CD4-positive, CD25-positive, alpha-beta regulatory T cell (primary cell): ENCODE measurements at regions not wholly inside any gene's neighbourhood (a gene's known extent, or its start where the extent isn't known, plus 50 kb on each side); places are given as distances from the start of the nearest gene placed in this dataset.

ENCODE experiments used
- ATAC-seq, 2 donors: fragments of 150-1000 bp; cut with Tn5 transposase; one replicate each; pipeline ENCODE4 v1.10.0; 2021; ENCODE audit warnings: low read depth in 2 of 2, moderate number of reproducible peaks in 2 of 2, moderate library complexity in 1 of 2
- DNase-seq, 3 donors: peaks; one replicate each; pipeline versions ENCODE4 v3.0.0 to v3.0.0-alpha.2; 2012 to 2022; ENCODE audit warnings: mixed read lengths in 1 of 3
- H3K27ac ChIP-seq: one replicate; pipeline ENCODE4 v1.7.0; 2013; ENCODE audit warnings: mild to moderate bottlenecking, low read length; ENCODE audit not compliant: insufficient read depth, poor library complexity, severe bottlenecking
- H3K27me3 ChIP-seq: one replicate; pipeline ENCODE4 v1.7.0; 2013; ENCODE audit warnings: low read length; ENCODE audit not compliant: control insufficient read depth, insufficient read depth
- H3K36me3 ChIP-seq: one replicate; pipeline ENCODE4 v1.7.0; 2013; ENCODE audit warnings: mild to moderate bottlenecking, low read length, moderate library complexity; ENCODE audit not compliant: control insufficient read depth, insufficient read depth
- H3K4me1 ChIP-seq: 2 replicates; pipeline ENCODE4 v1.7.0; 2013; ENCODE audit warnings: mild to moderate bottlenecking, low read length; ENCODE audit not compliant: insufficient read depth, control insufficient read depth, poor library complexity, severe bottlenecking
- H3K4me3 ChIP-seq: one replicate; pipeline ENCODE4 v1.7.0; 2013; ENCODE audit warnings: low read depth, mild to moderate bottlenecking, low read length, moderate library complexity
- H3K9me3 ChIP-seq, 2 experiments: 1 replicate in 1 of 2; 2 replicates in 1 of 2; pipeline ENCODE4 v1.7.0; 2013; ENCODE audit warnings: low read length in 2 of 2, mild to moderate bottlenecking in 1 of 2, moderate library complexity in 1 of 2; ENCODE audit not compliant: control insufficient read depth in 2 of 2
- H3K27ac Mint-ChIP-seq, 3 donors: one replicate each; pipeline ENCODE4 v1.8.0; 2020 to 2022; ENCODE audit warnings: mild to moderate bottlenecking in 3 of 3, mixed read lengths in 3 of 3, moderate library complexity in 2 of 3
- H3K27me3 Mint-ChIP-seq: one replicate; pipeline ENCODE4 v1.8.0; 2022; ENCODE audit warnings: mild to moderate bottlenecking, mixed read lengths
- H3K36me3 Mint-ChIP-seq: one replicate; pipeline ENCODE4 v1.8.0; 2020; ENCODE audit warnings: mixed read lengths
- H3K4me1 Mint-ChIP-seq, 4 donors: one replicate each; pipeline ENCODE4 v1.8.0; 2020 to 2022; ENCODE audit warnings: mixed read lengths in 4 of 4, mild to moderate bottlenecking in 1 of 4
- H3K4me3 Mint-ChIP-seq, 4 donors: one replicate each; pipeline ENCODE4 v1.8.0; 2020 to 2022; ENCODE audit warnings: mild to moderate bottlenecking in 4 of 4, mixed read lengths in 4 of 4, moderate library complexity in 3 of 4
- H3K9me3 Mint-ChIP-seq, 7 donors: one replicate each; pipeline ENCODE4 v1.8.0; 2020 to 2022; ENCODE audit warnings: mixed read lengths in 7 of 7, mild to moderate bottlenecking in 3 of 7, moderate library complexity in 2 of 7

GRCh38 chr7:108711611-108712010 is 141.9 kb downstream of the DNAJB9 start:
- Histone ChIP-seq H3K4me1 (no peaks in the 10 kb centered on the region), H3K27ac (no peak overlapping the region), H3K27me3 (no peaks in the 10 kb centered on the region), H3K4me3 (no peak overlapping the region), H3K36me3 (no peaks in the 10 kb centered on the region), H3K9me3 (no peaks in the 10 kb centered on the region)
- DNase-seq (no peak), ATAC-seq (no peak)
- H3K36me3 Mint-ChIP-seq = no peaks in the 10 kb centered on the region
- no peak overlapping the region for H3K27ac Mint-ChIP-seq
- no peaks in the 10 kb centered on the region for H3K4me1 Mint-ChIP-seq
- H3K27me3 Mint-ChIP-seq = peaks cover 4% of the 10 kb centered on the region
- H3K4me3 Mint-ChIP-seq = no peak overlapping the region
- peaks cover 0 to 7% (median 4%) of the 10 kb centered on the region in 7 donors for H3K9me3 Mint-ChIP-seq

- Histone ChIP-seq H3K27me3 (no peaks in the 10 kb centered on the region), H3K4me3 (no peak overlapping the region), H3K27ac (no peak overlapping the region), H3K4me1 (no peaks in the 10 kb centered on the region), H3K36me3 (no peaks in the 10 kb centered on the region), H3K9me3 (no peaks in the 10 kb centered on the region)
- H3K27me3 Mint-ChIP-seq = peaks cover 4% of the 10 kb centered on the region
- peaks cover 0 to 7% (median 2%) of the 10 kb centered on the region in 7 donors for H3K9me3 Mint-ChIP-seq
- no peak for ATAC-seq
- H3K36me3 Mint-ChIP-seq = no peaks in the 10 kb centered on the region
- no peak overlapping the region for H3K27ac Mint-ChIP-seq
- H3K4me1 Mint-ChIP-seq = no peaks in the 10 kb centered on the region
- DNase-seq = no peak
- no peak overlapping the region for H3K4me3 Mint-ChIP-seq
Observed at GRCh38 chr7:108716783-108717182, 147.1 kb downstream of the DNAJB9 start.

DNA sequence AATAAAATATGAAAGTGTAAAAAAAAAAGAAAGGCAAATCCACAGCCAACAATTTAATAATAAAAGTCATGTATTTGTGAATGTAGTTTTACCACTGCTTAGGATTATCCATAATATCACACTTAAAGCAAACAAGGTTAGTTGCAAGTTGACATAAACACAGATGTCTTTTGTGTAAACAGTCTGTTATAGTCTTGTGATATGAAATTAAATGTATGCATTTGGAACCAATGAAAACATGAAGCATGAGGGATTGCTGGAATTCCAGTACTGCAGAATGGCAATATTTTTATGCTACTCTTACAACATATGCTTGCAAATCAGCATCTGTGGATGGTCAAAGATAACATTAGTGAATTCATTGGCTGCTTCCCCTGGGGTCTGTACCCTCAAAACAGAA is 148.1 kb downstream of the DNAJB9 start:
- Mint-ChIP-seq H3K4me1 (no peaks in the 10 kb centered on the region), H3K27me3 (peaks cover 4% of the 10 kb centered on the region), H3K27ac (no peak overlapping the region), H3K36me3 (no peaks in the 10 kb centered on the region), H3K9me3 (peaks cover 0 to 7% (median 2%) of the 10 kb centered on the region in 7 donors), H3K4me3 (no peak overlapping the region)
- H3K27ac ChIP-seq = no peak overlapping the region
- DNase-seq (no peak), ATAC-seq (no peak)
- no peaks in the 10 kb centered on the region for H3K36me3 ChIP-seq
- no peaks in the 10 kb centered on the region for H3K4me1 ChIP-seq
- H3K27me3 ChIP-seq = no peaks in the 10 kb centered on the region
- no peaks in the 10 kb centered on the region for H3K9me3 ChIP-seq
- H3K4me3 ChIP-seq = no peak overlapping the region

- Mint-ChIP-seq H3K36me3 (no peaks in the 10 kb centered on the region), H3K9me3 (peaks cover 0 to 7% (median 0%) of the 10 kb centered on the region in 7 donors), H3K27me3 (no peaks in the 10 kb centered on the region), H3K4me1 (no peaks in the 10 kb centered on the region), H3K27ac (no peak overlapping the region), H3K4me3 (no peak overlapping the region)
- Histone ChIP-seq H3K36me3 (no peaks in the 10 kb centered on the region), H3K9me3 (no peaks in the 10 kb centered on the region), H3K4me3 (no peak overlapping the region), H3K27ac (no peak overlapping the region), H3K4me1 (no peaks in the 10 kb centered on the region), H3K27me3 (no peaks in the 10 kb centered on the region)
- DNase-seq (no peak), ATAC-seq (no peak)
Observed at GRCh38 chr7:108719631-108720030, 150.0 kb downstream of the DNAJB9 start.

DNA sequence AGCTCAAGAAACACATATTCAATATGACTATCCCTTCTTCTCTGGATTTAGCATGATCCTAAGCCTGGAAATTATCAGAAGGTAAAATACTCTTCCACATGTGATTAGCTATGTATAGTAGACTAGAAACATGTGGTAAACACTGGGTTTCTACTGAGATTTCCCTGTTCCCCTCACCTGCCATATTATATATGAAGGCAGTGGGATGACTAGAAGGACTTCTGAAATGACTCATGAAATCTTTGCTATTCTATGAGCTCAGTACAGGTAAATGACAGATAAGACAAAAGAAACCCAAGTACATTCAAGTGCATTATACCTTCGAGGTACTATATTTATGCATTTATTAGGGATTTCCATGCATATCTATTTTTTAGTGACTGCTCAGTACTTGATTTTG is 152.9 kb downstream of the DNAJB9 start:
- no peak for ATAC-seq
- Mint-ChIP-seq H3K9me3 (peaks cover 0 to 5% (median 0%) of the 10 kb centered on the region in 7 donors), H3K27me3 (no peaks in the 10 kb centered on the region), H3K4me3 (no peak overlapping the region), H3K36me3 (no peaks in the 10 kb centered on the region), H3K4me1 (no peaks in the 10 kb centered on the region), H3K27ac (no peak overlapping the region)
- no peak for DNase-seq
- Histone ChIP-seq H3K36me3 (no peaks in the 10 kb centered on the region), H3K27me3 (no peaks in the 10 kb centered on the region), H3K9me3 (no peaks in the 10 kb centered on the region), H3K4me1 (no peaks in the 10 kb centered on the region), H3K4me3 (no peak overlapping the region), H3K27ac (no peak overlapping the region)

- no peaks in the 10 kb centered on the region for H3K4me1 ChIP-seq
Observed at GRCh38 chr7:108723381-108723814, 153.7 kb downstream of the DNAJB9 start.

DNA sequence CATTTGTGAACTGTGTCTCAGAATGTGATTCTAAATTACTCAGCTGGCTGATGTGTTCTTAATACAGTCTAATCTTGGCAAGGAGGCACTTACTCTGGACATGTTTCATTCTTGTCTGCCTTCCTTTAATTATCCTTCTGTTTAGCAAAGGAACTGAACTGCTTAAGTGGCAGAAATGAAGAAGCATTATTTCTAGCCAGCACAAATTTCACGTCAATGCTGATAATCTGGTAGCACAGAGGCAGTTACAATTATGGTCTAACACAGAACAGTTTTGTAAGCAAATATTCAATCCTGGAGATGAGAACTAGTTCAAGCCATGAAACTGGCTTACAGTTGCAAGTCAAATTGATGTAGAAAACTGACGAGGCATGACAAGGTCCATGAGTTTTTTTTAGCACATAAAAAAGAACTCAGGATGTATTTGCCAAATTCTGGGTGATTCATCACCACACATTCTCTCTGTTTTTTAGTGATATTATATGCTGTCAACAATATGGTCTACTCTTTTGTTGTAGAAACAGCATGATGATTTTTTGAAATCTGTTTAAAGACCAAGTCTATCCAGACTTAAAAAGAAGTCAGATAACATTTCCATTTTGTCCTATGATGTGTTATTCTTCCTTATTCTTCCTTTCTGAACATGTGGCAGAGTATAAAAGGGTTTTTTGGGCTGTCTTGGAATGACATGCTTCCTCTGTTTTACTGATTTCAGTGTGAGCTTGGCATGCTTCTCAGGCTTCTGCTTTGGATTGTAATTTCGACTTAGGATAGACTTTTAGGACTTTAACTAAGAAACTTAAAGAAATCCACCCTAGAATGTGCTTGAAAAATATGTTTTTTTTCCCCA is 154.8 kb downstream of the DNAJB9 start:
- Histone ChIP-seq H3K4me1 (no peaks in the 10 kb centered on the region), H3K27ac (no peak overlapping the region), H3K4me3 (no peak overlapping the region), H3K36me3 (no peaks in the 10 kb centered on the region), H3K9me3 (no peaks in the 10 kb centered on the region), H3K27me3 (no peaks in the 10 kb centered on the region)
- no peak for ATAC-seq
- Mint-ChIP-seq H3K27ac (no peak overlapping the region), H3K4me3 (no peak overlapping the region), H3K36me3 (no peaks in the 10 kb centered on the region), H3K27me3 (no peaks in the 10 kb centered on the region), H3K4me1 (no peaks in the 10 kb centered on the region), H3K9me3 (peaks cover 0 to 5% (median 0%) of the 10 kb centered on the region in 7 donors)
- no peak for DNase-seq

More at GRCh38 chr7:108723381-108723814, 153.7 kb downstream of the DNAJB9 start:
- ATAC-seq (no peak), DNase-seq (no peak)
- H3K9me3 Mint-ChIP-seq = peaks cover 0 to 5% (median 0%) of the 10 kb centered on the region in 7 donors
- no peaks in the 10 kb centered on the region for H3K4me1 Mint-ChIP-seq
- H3K27me3 ChIP-seq = no peaks in the 10 kb centered on the region
- no peak overlapping the region for H3K27ac Mint-ChIP-seq
- no peaks in the 10 kb centered on the region for H3K36me3 ChIP-seq
- no peaks in the 10 kb centered on the region for H3K27me3 Mint-ChIP-seq
- H3K9me3 ChIP-seq = no peaks in the 10 kb centered on the region
- no peak overlapping the region for H3K27ac ChIP-seq
- H3K4me3 ChIP-seq = no peak overlapping the region
- H3K36me3 Mint-ChIP-seq = no peaks in the 10 kb centered on the region
- H3K4me3 Mint-ChIP-seq = no peak overlapping the region

DNA sequence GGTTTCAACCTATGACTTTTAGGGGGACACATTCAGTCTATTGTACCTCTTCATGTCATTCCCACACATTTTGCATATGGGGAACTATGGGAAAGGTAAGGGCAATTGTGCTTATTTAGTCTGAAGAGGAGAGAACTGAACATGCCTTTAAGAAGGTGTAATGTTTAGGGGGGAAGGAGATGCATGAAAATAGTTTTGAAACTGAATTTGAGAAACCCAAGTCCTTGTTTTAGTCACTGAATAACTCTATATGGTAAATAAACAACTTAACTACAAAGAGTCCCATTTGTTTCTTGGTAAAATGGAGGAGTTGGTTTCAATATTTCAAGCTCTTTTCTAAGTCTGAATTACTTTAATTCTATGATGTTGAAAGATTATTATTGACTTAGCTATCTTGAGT is 166.1 kb downstream of the DNAJB9 start:
- H3K4me1 Mint-ChIP-seq = no peaks in the 10 kb centered on the region
- Histone ChIP-seq H3K4me1 (no peaks in the 10 kb centered on the region), H3K4me3 (no peak overlapping the region), H3K9me3 (no peaks in the 10 kb centered on the region), H3K36me3 (no peaks in the 10 kb centered on the region), H3K27ac (no peak overlapping the region), H3K27me3 (no peaks in the 10 kb centered on the region)
- no peak overlapping the region for H3K27ac Mint-ChIP-seq
- DNase-seq = no peak
- no peaks in the 10 kb centered on the region for H3K36me3 Mint-ChIP-seq
- peaks cover 0 to 5% (median 0%) of the 10 kb centered on the region in 7 donors for H3K9me3 Mint-ChIP-seq
- ATAC-seq = no peak
- no peak overlapping the region for H3K4me3 Mint-ChIP-seq
- H3K27me3 Mint-ChIP-seq = peaks cover 4% of the 10 kb centered on the region
